ENCODE measurements at regions not wholly inside any gene's neighbourhood (a gene's known extent, or its start where the extent isn't known, plus 50 kb on each side); places are given as distances from the start of the nearest gene placed in this dataset.

DNA sequence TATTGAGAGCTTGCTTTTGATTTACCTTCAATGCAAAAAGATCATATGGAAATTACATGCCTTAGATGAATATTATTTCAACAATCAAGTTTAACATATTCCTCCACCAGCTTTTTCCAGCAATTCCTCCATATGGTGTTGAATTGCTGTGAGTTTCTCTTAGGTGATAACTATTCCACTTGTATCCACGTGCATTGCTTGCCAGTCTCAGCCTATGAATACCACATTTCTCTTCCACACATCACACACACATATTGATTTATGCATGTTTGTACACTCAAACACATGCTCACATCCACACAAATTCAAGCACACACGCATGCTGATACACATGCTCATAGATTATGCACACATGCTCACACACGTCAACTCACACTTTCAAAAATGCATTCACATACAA is 770.0 kb upstream of the LINC00305 start:
- no peaks in the 10 kb centered on the region for H4K20me1 ChIP-seq (ENCODE audit: insufficient read depth, low read length)
- no peak overlapping the region for H3K9ac ChIP-seq (ENCODE audit: low read length)
- TF ChIP-seq, protein P1, sequence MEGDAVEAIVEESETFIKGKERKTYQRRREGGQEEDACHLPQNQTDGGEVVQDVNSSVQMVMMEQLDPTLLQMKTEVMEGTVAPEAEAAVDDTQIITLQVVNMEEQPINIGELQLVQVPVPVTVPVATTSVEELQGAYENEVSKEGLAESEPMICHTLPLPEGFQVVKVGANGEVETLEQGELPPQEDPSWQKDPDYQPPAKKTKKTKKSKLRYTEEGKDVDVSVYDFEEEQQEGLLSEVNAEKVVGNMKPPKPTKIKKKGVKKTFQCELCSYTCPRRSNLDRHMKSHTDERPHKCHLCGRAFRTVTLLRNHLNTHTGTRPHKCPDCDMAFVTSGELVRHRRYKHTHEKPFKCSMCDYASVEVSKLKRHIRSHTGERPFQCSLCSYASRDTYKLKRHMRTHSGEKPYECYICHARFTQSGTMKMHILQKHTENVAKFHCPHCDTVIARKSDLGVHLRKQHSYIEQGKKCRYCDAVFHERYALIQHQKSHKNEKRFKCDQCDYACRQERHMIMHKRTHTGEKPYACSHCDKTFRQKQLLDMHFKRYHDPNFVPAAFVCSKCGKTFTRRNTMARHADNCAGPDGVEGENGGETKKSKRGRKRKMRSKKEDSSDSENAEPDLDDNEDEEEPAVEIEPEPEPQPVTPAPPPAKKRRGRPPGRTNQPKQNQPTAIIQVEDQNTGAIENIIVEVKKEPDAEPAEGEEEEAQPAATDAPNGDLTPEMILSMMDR (IDR thresholded peaks at IDR 0.05; ENCODE audit: low read length) = no peak
- TF ChIP-seq EZH2phosphoT487 (IDR thresholded peaks at IDR 0.05; ENCODE audit: low read length) (no peak), EZH2 (optimal IDR thresholded peaks at IDR 0.05; ENCODE audit: low read depth, low read length) (no peak)
- no peaks in the 10 kb centered on the region for H3K4me1 ChIP-seq (ENCODE audit: low read length)
- H3F3A ChIP-seq (ENCODE audit: insufficient read depth, low read length) = no peaks in the 10 kb centered on the region
- no peaks in the 10 kb centered on the region for H3K36me3 ChIP-seq (replicated peaks; ENCODE audit: insufficient read depth, low read length)
- H3K9me3 ChIP-seq (replicated peaks; ENCODE audit: insufficient read depth, low read length) = no peaks in the 10 kb centered on the region
- no peak overlapping the region for H3K4me2 ChIP-seq (ENCODE audit: low read depth, low read length)
- DNase-seq = no peak
- no peaks in the 10 kb centered on the region for H3K9me2 ChIP-seq (replicated peaks; ENCODE audit: insufficient read depth, low read length)
- H3K27me3 ChIP-seq (replicated peaks; ENCODE audit: insufficient read depth, low read length) = no peaks in the 10 kb centered on the region
- no peaks in the 10 kb centered on the region for H3K79me2 ChIP-seq (ENCODE audit: low read length)
- H2AFZ ChIP-seq (ENCODE audit: low read length) = no peak overlapping the region
- no peak overlapping the region for H3K27ac ChIP-seq (ENCODE audit: low read length)
- no peak overlapping the region for H3K4me3 ChIP-seq (ENCODE audit: low read length)

DNA sequence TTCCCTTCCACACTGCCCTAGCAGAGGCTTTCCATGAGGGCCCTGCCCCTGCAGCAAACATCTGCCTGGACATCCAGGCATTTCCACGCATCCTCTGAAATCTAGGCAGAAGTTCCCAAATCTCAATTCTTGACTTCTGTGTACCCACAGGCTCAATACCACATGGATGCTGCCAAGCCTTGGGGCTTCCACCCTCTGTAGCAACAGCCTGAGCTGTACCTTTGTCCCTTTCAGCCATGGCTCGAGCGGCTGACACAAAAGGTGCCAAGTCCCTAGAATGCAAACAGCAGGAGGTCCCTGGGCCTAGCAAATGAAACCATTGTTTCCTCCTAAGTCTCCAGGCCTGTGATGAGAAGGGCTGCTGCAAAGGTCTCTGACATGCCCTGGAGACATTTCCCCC is 744.5 kb upstream of the LINC00305 start:
- no peak for DNase-seq
- no peak overlapping the region for H3K4me3 ChIP-seq (ENCODE audit: low read length)

DNA sequence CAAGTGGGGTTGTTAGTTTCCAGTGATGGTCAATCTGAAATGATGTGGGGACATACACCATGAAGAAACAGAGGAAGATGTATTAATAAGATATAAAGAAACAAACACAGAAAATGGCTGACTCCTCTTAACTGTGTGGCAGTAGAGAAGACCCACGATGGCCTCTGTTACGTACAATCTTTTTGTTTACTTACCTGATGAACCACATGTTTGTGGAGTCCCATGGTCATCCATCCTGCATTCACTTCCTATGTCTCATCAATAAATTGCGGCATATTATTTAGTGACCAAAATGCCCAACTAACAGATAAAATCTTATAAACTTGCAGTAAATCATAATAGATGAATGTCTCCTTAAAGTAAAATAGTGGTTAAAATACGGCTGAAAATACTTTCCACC is 740.1 kb upstream of the LINC00305 start:
- no peaks in the 10 kb centered on the region for H3K27me3 ChIP-seq (replicated peaks; ENCODE audit: insufficient read depth, low read length)
- no peaks in the 10 kb centered on the region for H4K20me1 ChIP-seq (ENCODE audit: insufficient read depth, low read length)
- H3K79me2 ChIP-seq (ENCODE audit: low read length) = no peaks in the 10 kb centered on the region
- TF ChIP-seq EZH2 (optimal IDR thresholded peaks at IDR 0.05; ENCODE audit: low read depth, low read length) (no peak), EZH2phosphoT487 (IDR thresholded peaks at IDR 0.05; ENCODE audit: low read length) (no peak)
- TF ChIP-seq, protein P1 (IDR thresholded peaks at IDR 0.05; ENCODE audit: low read length) = no peak
- no peaks in the 10 kb centered on the region for H3K4me1 ChIP-seq (ENCODE audit: low read length)
- no peaks in the 10 kb centered on the region for H3K9me2 ChIP-seq (replicated peaks; ENCODE audit: insufficient read depth, low read length)
- H3K4me3 ChIP-seq (ENCODE audit: low read length) = no peak overlapping the region
- H2AFZ ChIP-seq (ENCODE audit: low read length) = no peak overlapping the region
- no peak overlapping the region for H3K4me2 ChIP-seq (ENCODE audit: low read depth, low read length)
- H3K27ac ChIP-seq (ENCODE audit: low read length) = no peak overlapping the region
- no peak for DNase-seq
- no peaks in the 10 kb centered on the region for H3K9me3 ChIP-seq (replicated peaks; ENCODE audit: insufficient read depth, low read length)
- no peaks in the 10 kb centered on the region for H3K36me3 ChIP-seq (replicated peaks; ENCODE audit: insufficient read depth, low read length)
- H3F3A ChIP-seq (ENCODE audit: insufficient read depth, low read length) = no peaks in the 10 kb centered on the region
- H3K9ac ChIP-seq (ENCODE audit: low read length) = no peak overlapping the region

More for the DNA sequence above, 744.5 kb upstream of the LINC00305 start:
- Histone ChIP-seq H3K36me3 (replicated peaks; ENCODE audit: insufficient read depth, low read length) (no peaks in the 10 kb centered on the region), H3K9me2 (replicated peaks; ENCODE audit: insufficient read depth, low read length) (no peaks in the 10 kb centered on the region), H3K4me1 (ENCODE audit: low read length) (no peaks in the 10 kb centered on the region), H4K20me1 (ENCODE audit: insufficient read depth, low read length) (no peaks in the 10 kb centered on the region), H3K27me3 (replicated peaks; ENCODE audit: insufficient read depth, low read length) (no peaks in the 10 kb centered on the region), H2AFZ (ENCODE audit: low read length) (no peak overlapping the region), H3K9me3 (replicated peaks; ENCODE audit: insufficient read depth, low read length) (no peaks in the 10 kb centered on the region), H3K79me2 (ENCODE audit: low read length) (no peaks in the 10 kb centered on the region), H3K9ac (ENCODE audit: low read length) (no peak overlapping the region), H3F3A (ENCODE audit: insufficient read depth, low read length) (no peaks in the 10 kb centered on the region), H3K4me2 (ENCODE audit: low read depth, low read length) (no peak overlapping the region), H3K27ac (ENCODE audit: low read length) (no peak overlapping the region)
- TF ChIP-seq EZH2 (optimal IDR thresholded peaks at IDR 0.05; ENCODE audit: low read depth, low read length) (no peak), EZH2phosphoT487 (IDR thresholded peaks at IDR 0.05; ENCODE audit: low read length) (no peak)
- TF ChIP-seq, protein P1 (IDR thresholded peaks at IDR 0.05; ENCODE audit: low read length) = no peak

Data from MM.1S (cell line).